NCI-H226 (cell line): ENCODE measurements at regions not wholly inside any gene's neighbourhood (a gene's known extent, or its start where the extent isn't known, plus 50 kb on each side); places are given as distances from the start of the nearest gene placed in this dataset.

Experiments used
- DNase-seq: peaks from one replicate; pipeline ENCODE4 v3.0.0-alpha.2; 2015

GRCh38 chr15:77819048-77819850 is 186.5 kb upstream of the LINGO1 start:
- DNase-seq: no peak

- no peak for DNase-seq
These were observed 185.9 kb upstream of the LINGO1 start for GRCh38 chr15:77818484-77819047.

DNA sequence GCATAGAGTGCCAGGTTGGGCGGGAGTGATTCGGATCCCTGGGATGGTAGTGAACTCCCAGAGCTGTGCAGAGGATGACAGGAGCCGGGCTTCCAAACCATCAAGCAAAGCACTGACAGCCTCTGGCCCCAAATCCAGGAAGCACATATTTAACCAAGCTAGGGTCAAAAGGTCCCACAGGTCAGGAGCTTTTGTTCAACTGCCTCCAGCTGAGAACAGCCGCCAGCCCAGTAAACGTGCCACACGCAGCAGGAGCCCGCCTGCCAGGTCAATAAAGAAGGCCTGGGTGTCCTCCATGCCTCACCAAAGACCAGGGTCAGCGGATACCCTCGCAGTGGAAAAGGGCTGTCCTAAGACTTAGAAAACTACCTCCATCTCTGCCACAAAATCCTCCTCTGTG is 184.7 kb upstream of the LINGO1 start:
- no peak for DNase-seq

DNA sequence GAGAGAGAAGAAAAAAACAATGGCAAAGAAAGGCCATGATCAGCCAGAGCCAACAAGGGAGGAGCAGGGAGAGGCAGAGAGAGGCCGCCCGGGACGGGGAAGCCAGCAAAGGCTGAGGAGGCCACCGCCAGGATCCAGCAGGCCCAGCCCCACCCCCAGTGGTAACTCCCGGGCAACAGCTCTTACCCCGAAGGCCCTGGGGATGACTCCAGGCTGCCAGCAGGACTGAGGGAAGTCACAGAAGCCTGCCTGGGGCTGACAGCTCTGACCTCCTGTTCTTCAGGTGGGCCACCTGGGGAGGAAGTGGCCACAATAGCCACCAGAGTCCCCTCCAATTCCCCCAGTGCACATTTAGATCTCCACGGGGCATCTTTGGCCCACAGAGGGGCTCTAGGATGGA is 184.3 kb upstream of the LINGO1 start:
- DNase-seq: no peak

- no peak for DNase-seq
These were observed 182.3 kb upstream of the LINGO1 start for GRCh38 chr15:77815015-77815414.

DNA sequence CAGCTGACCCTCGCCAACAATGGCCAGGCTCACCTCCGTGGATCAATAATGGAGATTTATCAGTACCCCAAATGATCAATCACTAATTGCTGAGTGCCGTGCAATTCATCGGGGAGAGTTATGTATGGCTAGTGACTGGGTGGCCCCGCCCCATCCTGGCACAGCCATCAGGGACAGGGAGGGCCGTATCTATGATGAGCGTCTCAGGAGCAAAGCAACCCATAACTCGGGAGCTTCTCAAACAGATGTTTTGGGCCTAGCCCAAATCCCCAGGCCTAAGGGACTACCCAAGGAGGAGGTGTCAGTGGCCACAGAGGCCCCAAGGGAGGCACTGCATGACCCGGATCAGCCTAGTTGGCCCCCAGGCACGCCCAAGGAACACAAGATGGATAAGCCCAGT is 180.0 kb upstream of the LINGO1 start:
- DNase-seq: no peak

DNA sequence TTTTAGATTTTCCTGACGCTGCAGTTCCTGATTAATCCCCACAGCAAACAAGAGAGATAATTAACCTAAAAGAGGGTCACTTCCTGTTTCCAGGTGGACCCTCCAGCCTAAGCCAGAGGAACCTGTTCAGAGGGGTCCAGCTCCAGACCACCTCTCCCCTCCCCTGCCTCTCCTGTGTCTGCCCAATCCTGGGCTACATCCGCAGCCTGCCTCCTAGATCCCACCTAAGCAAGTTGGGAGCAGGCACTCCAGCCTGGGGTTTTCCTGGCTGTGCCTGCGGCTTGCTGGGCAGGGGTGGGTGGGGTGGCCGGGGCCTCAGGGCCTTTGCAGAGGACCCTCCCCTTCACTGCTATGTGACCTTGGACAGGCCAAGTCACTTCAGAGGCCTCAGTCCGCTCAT is 178.6 kb upstream of the LINGO1 start:
- DNase-seq: no peak

GRCh38 chr15:77810130-77810571 is 177.4 kb upstream of the LINGO1 start:
- DNase-seq: no peak

DNA sequence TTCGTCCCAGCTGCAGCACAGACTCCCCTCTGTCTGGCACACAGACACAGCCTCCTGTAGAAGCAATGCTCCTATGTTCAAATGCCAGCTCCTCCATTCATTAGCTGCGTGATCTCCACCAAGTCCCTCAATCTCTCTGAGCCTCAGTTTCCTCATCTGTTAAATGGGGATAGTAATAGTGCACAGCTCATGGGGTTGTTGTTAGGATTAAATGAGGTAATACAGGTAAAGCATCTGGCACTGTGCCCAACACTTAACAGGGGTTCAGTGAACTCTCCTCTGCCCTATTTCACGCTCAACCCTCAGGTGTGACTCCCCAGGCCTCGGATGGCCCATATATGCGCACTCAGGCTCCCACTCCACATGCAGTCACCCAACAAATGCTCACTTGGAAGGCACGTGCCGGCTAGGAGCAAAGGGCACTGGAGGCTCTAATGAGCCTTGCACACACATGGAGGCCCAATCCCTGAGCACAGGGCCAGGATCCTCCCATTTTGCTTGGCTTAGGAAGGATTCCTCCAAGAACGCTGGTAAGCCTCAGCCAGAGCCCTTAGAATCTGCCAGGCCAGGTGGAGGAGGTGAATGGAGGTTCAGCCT is 176.0 kb upstream of the LINGO1 start:
- no peak for DNase-seq

- no peak for DNase-seq
These were observed 175.4 kb upstream of the LINGO1 start for GRCh38 chr15:77808075-77808474.

DNA sequence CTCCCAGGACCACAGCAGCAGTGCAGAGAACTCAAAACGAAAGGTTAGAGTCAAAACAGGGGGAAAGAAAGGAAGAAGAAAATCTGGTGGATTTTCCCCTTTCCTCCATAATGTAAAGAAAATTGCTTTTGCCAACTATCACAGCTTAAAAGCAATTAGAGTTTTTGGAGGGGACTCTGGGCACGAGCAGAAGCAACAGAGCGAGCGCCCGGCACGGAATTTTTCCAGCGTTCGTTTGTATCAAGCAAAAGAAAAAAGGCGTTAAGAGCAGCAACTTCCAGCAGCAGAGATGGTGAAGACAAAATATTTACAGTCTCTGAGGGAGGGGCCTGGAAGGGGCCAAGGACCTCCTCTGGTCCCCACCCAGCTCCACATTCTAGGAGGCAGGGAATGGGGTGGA is 174.9 kb upstream of the LINGO1 start:
- DNase-seq: no peak

GRCh38 chr15:77807115-77807514 is 174.4 kb upstream of the LINGO1 start:
- no peak for DNase-seq

DNA sequence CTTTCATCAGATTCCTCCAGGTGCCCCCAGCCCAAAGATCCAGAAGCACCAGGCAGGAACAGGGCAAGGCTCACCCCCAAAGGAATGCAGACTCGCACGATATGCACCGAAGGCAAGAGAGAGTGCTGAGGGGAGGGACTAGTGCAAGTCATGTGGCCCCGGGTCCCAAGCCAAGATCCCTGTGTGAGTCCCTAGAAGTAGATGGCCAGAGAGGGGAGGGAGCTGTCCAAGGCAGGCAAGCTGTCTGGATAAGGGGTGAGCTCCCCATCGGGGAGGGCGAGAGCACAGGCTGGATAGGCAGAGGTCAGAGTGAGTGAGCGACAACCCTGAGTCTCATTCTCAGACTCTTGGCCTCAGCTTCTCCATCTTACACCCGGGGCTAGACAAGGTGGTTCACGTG is 171.5 kb upstream of the LINGO1 start:
- DNase-seq: no peak

- DNase-seq: no peak
These were observed 170.8 kb upstream of the LINGO1 start for GRCh38 chr15:77803487-77803886.

DNA sequence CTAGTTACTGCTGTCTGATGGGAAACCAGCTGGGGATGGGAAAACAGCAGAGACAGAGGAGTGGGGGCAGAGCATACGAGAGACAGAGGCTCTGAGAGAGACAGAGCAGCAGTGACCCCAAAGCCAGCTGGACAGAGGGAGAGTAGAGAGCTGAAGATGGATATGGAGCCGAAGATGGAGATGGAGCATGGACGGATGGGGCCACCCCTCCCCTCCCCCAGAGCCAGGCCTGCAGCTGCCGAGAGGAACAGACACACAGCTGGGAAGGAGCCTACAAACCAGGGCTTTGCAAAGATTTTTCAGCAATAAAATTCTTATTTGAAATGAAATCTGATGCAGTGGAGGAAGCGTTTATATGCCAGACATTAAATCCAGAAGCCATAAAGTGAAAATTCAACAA is 167.6 kb upstream of the LINGO1 start:
- DNase-seq: no peak

GRCh38 chr15:77798847-77799246 is 166.1 kb upstream of the LINGO1 start:
- DNase-seq: no peak

DNA sequence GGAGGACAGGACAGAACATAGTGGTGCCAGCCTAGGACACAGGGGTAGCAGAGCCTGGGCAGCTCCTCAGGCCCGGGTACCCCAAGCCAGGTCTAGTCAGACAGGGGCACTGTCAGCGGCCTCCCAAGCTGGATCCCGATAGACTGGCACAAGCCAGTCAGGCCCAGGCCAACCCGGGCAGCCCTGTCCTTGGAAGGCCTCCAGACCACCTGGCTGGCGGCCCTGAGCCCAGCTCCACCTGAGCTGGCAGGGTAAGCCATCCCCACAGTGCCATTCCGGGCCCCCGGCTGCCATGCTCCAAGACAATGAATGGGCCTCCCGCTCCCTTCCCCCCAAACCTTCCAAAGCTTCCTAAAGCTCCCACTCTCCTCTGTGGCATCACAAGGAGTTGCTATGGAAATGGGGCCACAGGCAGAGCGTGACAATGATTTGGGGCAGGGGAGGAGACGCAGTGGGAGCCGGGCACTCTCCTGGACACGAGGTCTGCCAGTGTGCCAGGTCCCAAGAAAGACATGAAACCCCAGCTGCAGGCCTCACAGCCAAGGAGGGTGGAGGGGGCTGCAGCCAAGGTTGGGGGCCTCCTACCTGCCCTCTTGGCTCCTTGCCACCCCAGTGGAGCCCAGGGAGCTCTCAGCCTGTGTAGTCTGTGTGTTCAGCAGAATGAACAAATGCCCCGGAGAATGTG is 165.6 kb upstream of the LINGO1 start:
- DNase-seq: no peak

DNA sequence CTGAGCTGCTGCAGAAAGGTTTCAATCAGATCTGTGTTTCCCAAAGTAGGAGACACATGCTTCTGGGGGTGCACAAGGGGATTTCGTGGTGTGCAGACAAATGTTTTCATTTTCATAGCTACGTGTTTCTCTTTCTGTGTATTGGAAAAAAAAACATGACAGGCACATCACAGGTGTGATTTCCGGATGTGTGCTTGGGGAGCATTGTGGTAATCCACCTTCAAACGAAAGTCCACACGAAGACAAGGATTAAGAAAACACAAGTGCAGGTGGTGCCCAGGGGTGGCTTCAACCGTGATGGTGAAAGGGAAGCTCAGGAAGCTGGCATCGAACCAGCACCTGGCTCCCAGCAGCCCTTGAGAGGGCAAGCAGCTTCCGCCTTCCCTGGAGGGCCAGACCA is 164.6 kb upstream of the LINGO1 start:
- DNase-seq: no peak

GRCh38 chr15:77796046-77796729 is 163.5 kb upstream of the LINGO1 start:
- DNase-seq: no peak

GRCh38 chr15:77795446-77795845 is 162.7 kb upstream of the LINGO1 start:
- DNase-seq: no peak

DNA sequence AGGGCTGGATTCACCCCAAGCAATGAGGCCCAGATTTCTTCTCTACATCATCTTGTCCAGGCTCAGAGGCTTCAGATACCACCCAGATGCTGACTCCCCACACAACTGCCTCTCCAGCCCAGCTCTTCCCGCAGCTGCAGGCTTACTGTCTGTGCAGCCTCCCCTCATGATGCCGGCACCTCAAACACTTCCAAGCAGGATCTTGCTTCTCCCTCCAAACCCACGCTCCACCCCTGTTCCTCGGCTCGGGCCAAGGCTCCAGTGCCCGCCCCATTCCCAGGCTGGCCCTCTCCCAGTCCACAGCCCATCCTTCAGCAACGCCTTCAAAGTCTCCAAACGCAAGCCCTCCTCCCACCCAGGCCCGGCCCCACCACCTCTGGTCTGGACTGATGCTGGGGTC is 159.2 kb upstream of the LINGO1 start:
- DNase-seq: no peak

- DNase-seq: no peak
These were observed 157.8 kb upstream of the LINGO1 start for GRCh38 chr15:77790481-77790880.

GRCh38 chr15:77786956-77787355 is 154.2 kb upstream of the LINGO1 start:
- no peak for DNase-seq
